Mesenchymal stem cell (in vitro differentiated cells and primary cell): ENCODE measurements at regions not wholly inside any gene's neighbourhood (a gene's known extent, or its start where the extent isn't known, plus 50 kb on each side); places are given as distances from the start of the nearest gene placed in this dataset.

Source experiments
- DNase-seq: peaks from one replicate; pipeline ENCODE4 v3.0.0-alpha.2; 2013
- H2AFZ ChIP-seq: one replicate; pipeline ENCODE4 v1.6.1; 2013; ENCODE audit warnings: low read depth, mild to moderate bottlenecking, control low read depth, inconsistent platforms, low read length, moderate library complexity
- H2AK5ac ChIP-seq: 2 replicates; pipeline ENCODE4 v1.6.1; 2013; ENCODE audit warnings: low read length, moderate library complexity, mild to moderate bottlenecking, inconsistent platforms; ENCODE audit not compliant: severe bottlenecking
- H2BK120ac ChIP-seq: one replicate; pipeline ENCODE4 v1.6.1; 2013; ENCODE audit warnings: low read depth, mild to moderate bottlenecking, inconsistent platforms, low read length, moderate library complexity
- H2BK12ac ChIP-seq, 2 experiments: one replicate each; pipeline ENCODE4 v1.6.1; 2013; ENCODE audit warnings: inconsistent platforms in 2 of 2, low read length in 2 of 2, mild to moderate bottlenecking in 2 of 2, moderate library complexity in 2 of 2, control low read depth in 1 of 2
- H2BK15ac ChIP-seq: one replicate; pipeline ENCODE4 v1.6.1; 2013; ENCODE audit warnings: mild to moderate bottlenecking, low read depth, inconsistent platforms; ENCODE audit not compliant: poor library complexity, severe bottlenecking
- H2BK5ac ChIP-seq: 2 replicates; pipeline ENCODE4 v1.6.1; 2013; ENCODE audit warnings: low read depth, mild to moderate bottlenecking, low read length, control low read depth, inconsistent platforms; ENCODE audit not compliant: poor library complexity, severe bottlenecking
- H3K14ac ChIP-seq, 2 experiments: one replicate each; pipeline ENCODE4 v1.6.1; 2013; ENCODE audit warnings: inconsistent platforms in 2 of 2, low read length in 2 of 2, control low read depth in 1 of 2, mild to moderate bottlenecking in 1 of 2, moderate library complexity in 1 of 2
- H3K18ac ChIP-seq, 2 experiments: one replicate each; pipeline ENCODE4 v1.6.1; 2013; ENCODE audit warnings: inconsistent platforms in 2 of 2, low read length in 2 of 2, control low read depth in 1 of 2, low read depth in 1 of 2, mild to moderate bottlenecking in 1 of 2
- H3K23ac ChIP-seq, 2 experiments: one replicate each; pipeline ENCODE4 v1.6.1; 2013; ENCODE audit warnings: inconsistent platforms in 2 of 2, low read length in 2 of 2, mild to moderate bottlenecking in 2 of 2, moderate library complexity in 2 of 2, control low read depth in 1 of 2
- H3K27ac ChIP-seq: 2 replicates; pipeline ENCODE4 v1.5.1; 2013; ENCODE audit warnings: mild to moderate bottlenecking, moderate library complexity, low read length, control low read depth, inconsistent platforms; ENCODE audit not compliant: poor library complexity, severe bottlenecking
- H3K27me3 ChIP-seq, 2 experiments: 2 replicates each; pipeline versions ENCODE4 v1.6.1 to v1.7.0; 2013; ENCODE audit warnings: low read length in 2 of 2, mild to moderate bottlenecking in 2 of 2, moderate library complexity in 2 of 2, control low read depth in 1 of 2, inconsistent platforms in 1 of 2; ENCODE audit not compliant: control insufficient read depth in 1 of 2, insufficient read depth in 1 of 2
- H3K36me3 ChIP-seq, 2 experiments: 2 replicates each; pipeline versions ENCODE4 v1.6.1 to v1.7.0; 2013; ENCODE audit warnings: low read length in 2 of 2, control low read depth in 1 of 2, inconsistent platforms in 1 of 2, low read depth in 1 of 2, mild to moderate bottlenecking in 1 of 2; ENCODE audit not compliant: insufficient read depth in 2 of 2, control insufficient read depth in 1 of 2
- H3K4ac ChIP-seq, 2 experiments: one replicate each; pipeline ENCODE4 v1.6.1; 2013; ENCODE audit warnings: inconsistent platforms in 2 of 2, low read length in 2 of 2, mild to moderate bottlenecking in 2 of 2, moderate library complexity in 2 of 2, control low read depth in 1 of 2, low read depth in 1 of 2
- H3K4me1 ChIP-seq: 2 replicates; pipeline ENCODE4 v1.6.1; 2013; ENCODE audit warnings: low read depth, low read length, control low read depth; ENCODE audit not compliant: control insufficient read depth, insufficient read depth
- H3K4me2 ChIP-seq: 2 replicates; pipeline ENCODE4 v1.6.1; 2013; ENCODE audit warnings: low read length, mild to moderate bottlenecking, inconsistent platforms; ENCODE audit not compliant: poor library complexity, severe bottlenecking
- H3K4me3 ChIP-seq, 2 experiments: 2 replicates each; pipeline versions ENCODE4 v1.5.1 to v1.7.0; 2013; ENCODE audit warnings: low read length in 2 of 2, mild to moderate bottlenecking in 2 of 2, control low read depth in 1 of 2, low read depth in 1 of 2; ENCODE audit not compliant: insufficient read depth in 1 of 2
- H3K79me1 ChIP-seq: replicated peaks from 2 replicates; pipeline ENCODE4 v1.6.1; 2013; ENCODE audit warnings: mild to moderate bottlenecking, control low read depth, low read length, inconsistent platforms; ENCODE audit not compliant: poor library complexity, severe bottlenecking
- H3K9ac ChIP-seq: 2 replicates; pipeline ENCODE4 v1.7.0; 2013; ENCODE audit warnings: mild to moderate bottlenecking, low read length, moderate library complexity
- H3K9me3 ChIP-seq: 2 replicates; pipeline ENCODE4 v1.7.0; 2013; ENCODE audit warnings: mild to moderate bottlenecking, low read length; ENCODE audit not compliant: control insufficient read depth
- H4K8ac ChIP-seq: one replicate; pipeline ENCODE4 v1.6.1; 2013; ENCODE audit warnings: inconsistent platforms, mild to moderate bottlenecking, low read length, moderate library complexity
- H4K91ac ChIP-seq: one replicate; pipeline ENCODE4 v1.6.1; 2013; ENCODE audit warnings: mild to moderate bottlenecking, low read length, inconsistent platforms
- WGBS: methylation state at CpG from one replicate; pipeline ENCODE4 v1.1.7; 2013; ENCODE audit warnings: mixed read lengths; 5-methylcytosine and 5-hydroxymethylcytosine counted together

DNA sequence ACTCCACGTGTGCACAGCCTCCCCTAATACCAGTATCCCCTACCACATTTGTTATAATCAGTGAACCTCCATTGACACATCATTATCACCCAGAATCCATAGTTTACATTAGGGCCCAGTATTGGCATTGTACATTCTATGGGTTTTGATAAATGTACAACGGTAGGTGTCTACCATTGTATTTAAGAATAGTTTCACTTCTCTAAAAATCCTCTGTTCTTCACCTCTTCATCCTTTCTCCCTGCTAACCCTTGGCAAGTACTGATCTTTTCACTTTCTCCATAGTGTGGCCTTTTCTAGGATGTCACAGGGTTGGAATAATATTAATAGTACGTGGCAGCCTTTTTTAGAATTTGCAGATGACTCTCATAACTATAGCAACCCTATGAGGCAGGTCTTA lies 353.8 kb downstream of the DDX10 start:
- Histone ChIP-seq H3K4me1 (no peaks in the 10 kb centered on the region), H3K14ac (no peak overlapping the region), H3K27ac (no peak overlapping the region), H3K79me1 (no peaks in the 10 kb centered on the region), H3K4ac (no peak overlapping the region), H2AFZ (no peak overlapping the region), H2BK120ac (no peak overlapping the region), H2BK5ac (no peak overlapping the region), H3K9ac (no peak overlapping the region), H3K9me3 (peaks cover 9% of the 10 kb centered on the region), H3K23ac (no peak overlapping the region), H4K8ac (no peak overlapping the region), H3K18ac (no peak overlapping the region), H4K91ac (no peak overlapping the region), H2BK15ac (no peak overlapping the region), H2AK5ac (no peak overlapping the region), H3K36me3 (no peaks in the 10 kb centered on the region), H2BK12ac (no peak overlapping the region), H3K27me3 (peaks cover 0 to 5% of the 10 kb centered on the region in 2 experiments), H3K4me3 (no peak overlapping the region), H3K4me2 (no peak overlapping the region)
- DNase-seq: no peak
- 90% methylated on average over 2 of the region's 3 CpGs for WGBS

DNA sequence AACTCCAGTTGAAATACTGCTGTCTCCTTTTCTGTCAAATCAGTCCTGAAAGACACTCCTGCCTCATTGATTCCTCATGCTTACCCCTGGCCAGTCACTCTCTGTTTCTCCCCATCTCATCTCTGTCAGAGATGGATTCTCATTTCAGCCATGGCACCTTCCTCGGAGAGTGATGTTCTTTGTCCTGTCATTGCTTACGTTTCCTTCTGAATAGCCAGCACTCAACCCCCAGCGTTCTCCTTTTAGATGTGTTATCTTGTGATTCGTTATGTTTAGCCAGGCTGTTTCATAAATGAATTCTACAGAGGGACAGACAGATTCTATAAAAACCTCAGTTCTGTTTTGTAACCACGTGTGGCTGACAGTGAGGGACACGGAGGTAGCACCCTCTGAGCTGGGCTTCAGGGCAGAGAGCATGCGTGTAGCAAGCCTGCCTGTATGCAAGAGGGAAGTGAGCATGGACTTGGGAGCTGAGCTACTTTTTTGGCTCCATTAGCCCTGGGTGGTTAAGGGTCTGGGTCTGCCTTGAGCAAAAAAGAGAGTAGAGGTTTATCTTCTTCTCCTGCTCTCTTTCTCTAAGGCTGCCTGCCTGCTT lies 354.6 kb downstream of the DDX10 start:
- H4K8ac ChIP-seq: no peak overlapping the region
- H2BK120ac ChIP-seq: no peak overlapping the region
- H3K4me2 ChIP-seq: no peak overlapping the region
- peak overlapping the region in 1 of 2 experiments; percentile 18 for H3K14ac ChIP-seq
- no peak overlapping the region for H2BK5ac ChIP-seq
- H3K18ac ChIP-seq: no peak overlapping the region
- H3K9ac ChIP-seq: no peak overlapping the region
- no peak overlapping the region for H2AK5ac ChIP-seq
- H3K4ac ChIP-seq: no peak overlapping the region
- H3K4me1 ChIP-seq: no peaks in the 10 kb centered on the region
- H3K36me3 ChIP-seq: no peaks in the 10 kb centered on the region
- H3K79me1 ChIP-seq: no peaks in the 10 kb centered on the region
- H2AFZ ChIP-seq: no peak overlapping the region
- no peak overlapping the region for H2BK15ac ChIP-seq
- 91% methylated on average over 6 of the region's 7 CpGs for WGBS
- no peak overlapping the region for H3K4me3 ChIP-seq
- H2BK12ac ChIP-seq: no peak overlapping the region
- H3K27me3 ChIP-seq: peaks cover 0 to 5% of the 10 kb centered on the region in 2 experiments
- H4K91ac ChIP-seq: no peak overlapping the region
- H3K9me3 ChIP-seq: peaks cover 10% of the 10 kb centered on the region
- DNase-seq: no peak
- no peak overlapping the region for H3K23ac ChIP-seq
- no peak overlapping the region for H3K27ac ChIP-seq

GRCh38 chr11:109023036-109023435 lies 358.2 kb downstream of the DDX10 start:
- Histone ChIP-seq H3K4ac (no peak overlapping the region), H2BK120ac (no peak overlapping the region), H3K4me3 (no peak overlapping the region), H3K9ac (no peak overlapping the region), H2AK5ac (no peak overlapping the region), H3K18ac (no peak overlapping the region), H3K36me3 (no peaks in the 10 kb centered on the region), H2AFZ (no peak overlapping the region), H2BK15ac (no peak overlapping the region), H2BK12ac (no peak overlapping the region), H3K23ac (no peak overlapping the region), H4K91ac (no peak overlapping the region), H3K4me2 (no peak overlapping the region), H3K27me3 (peaks cover 0 to 5% of the 10 kb centered on the region in 2 experiments), H3K9me3 (peaks cover 15% of the 10 kb centered on the region), H3K14ac (no peak overlapping the region), H3K79me1 (no peaks in the 10 kb centered on the region), H2BK5ac (no peak overlapping the region), H3K27ac (no peak overlapping the region), H3K4me1 (no peaks in the 10 kb centered on the region), H4K8ac (no peak overlapping the region)
- DNase-seq: no peak
- no CpG with 5 or more reads among the region's 2 CpGs for WGBS

DNA sequence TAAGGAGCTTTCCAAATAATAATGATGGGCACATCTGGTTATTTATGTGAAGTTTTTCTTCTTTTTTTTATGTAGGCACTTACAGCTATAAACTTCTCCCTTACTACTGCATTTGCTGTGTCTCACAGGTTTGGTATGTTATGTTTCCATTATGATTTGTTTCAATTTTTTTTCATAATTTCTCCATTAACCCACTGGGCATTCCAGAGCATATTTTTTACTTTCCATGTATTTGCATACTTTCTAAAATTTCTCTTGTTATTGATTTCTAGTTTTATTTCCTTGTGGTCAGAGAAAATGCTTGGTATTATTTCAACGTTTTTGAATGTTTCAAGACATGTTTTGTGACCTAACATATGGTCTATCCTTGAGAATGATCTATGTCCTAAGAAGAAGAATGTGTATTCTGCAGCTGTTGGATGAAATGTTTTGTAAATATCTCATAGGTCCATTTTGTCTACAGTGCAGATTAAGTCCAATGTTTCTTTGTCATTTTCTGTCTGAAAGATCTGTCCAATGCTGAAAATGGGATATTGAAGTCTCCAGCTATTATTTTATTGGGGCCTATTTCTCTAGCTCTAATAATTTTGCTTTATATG lies 362.1 kb downstream of the DDX10 start:
- WGBS: 33% methylated on average over 1 of the region's 1 CpG

More for the DNA sequence above, 362.1 kb downstream of the DDX10 start:
- no peak overlapping the region for H3K18ac ChIP-seq
- no peak overlapping the region for H2BK120ac ChIP-seq
- H3K27me3 ChIP-seq: no peaks in the 10 kb centered on the region
- H3K4me3 ChIP-seq: no peak overlapping the region
- no peak overlapping the region for H3K4ac ChIP-seq
- H3K79me1 ChIP-seq: no peaks in the 10 kb centered on the region
- no peak overlapping the region for H3K23ac ChIP-seq
- no peak overlapping the region for H3K4me2 ChIP-seq
- H2BK15ac ChIP-seq: no peak overlapping the region
- no peak overlapping the region for H2AK5ac ChIP-seq
- H3K27ac ChIP-seq: peak overlapping the region; percentile 29
- H3K36me3 ChIP-seq: no peaks in the 10 kb centered on the region
- H3K14ac ChIP-seq: no peak overlapping the region
- H2BK5ac ChIP-seq: no peak overlapping the region
- DNase-seq: no peak
- H4K8ac ChIP-seq: no peak overlapping the region
- peaks cover 4% of the 10 kb centered on the region for H3K4me1 ChIP-seq
- peaks cover 6% of the 10 kb centered on the region for H3K9me3 ChIP-seq
- no peak overlapping the region for H3K9ac ChIP-seq
- no peak overlapping the region for H2BK12ac ChIP-seq
- no peak overlapping the region for H4K91ac ChIP-seq
- H2AFZ ChIP-seq: no peak overlapping the region
